Esophagus squamous epithelium (tissue), 4 donors: ENCODE measurements at regions not wholly inside any gene's neighbourhood (a gene's known extent, or its start where the extent isn't known, plus 50 kb on each side); places are given as distances from the start of the nearest gene placed in this dataset.

Source experiments
- POLR2A ChIP-seq, 4 donors: fragments of 450-650 bp; IDR thresholded peaks; one replicate each; pipeline ENCODE4 v1.6.1; 2017; ENCODE audit warnings: antibody characterized with exemption in 4 of 4, mild to moderate bottlenecking in 4 of 4, moderate library complexity in 3 of 4
- TF ChIP-seq, protein P1 (sequence below), 6 experiments: fragments of 450-650 bp in 4 of 6; fragments of 200-600 bp in 2 of 6; sonication (generic) in 2 of 6; IDR thresholded peaks; one replicate each; pipeline ENCODE4 v1.5.1; 2016 to 2019; ENCODE audit warnings: antibody characterized with exemption in 6 of 6, mild to moderate bottlenecking in 4 of 6, moderate library complexity in 4 of 6

DNA sequence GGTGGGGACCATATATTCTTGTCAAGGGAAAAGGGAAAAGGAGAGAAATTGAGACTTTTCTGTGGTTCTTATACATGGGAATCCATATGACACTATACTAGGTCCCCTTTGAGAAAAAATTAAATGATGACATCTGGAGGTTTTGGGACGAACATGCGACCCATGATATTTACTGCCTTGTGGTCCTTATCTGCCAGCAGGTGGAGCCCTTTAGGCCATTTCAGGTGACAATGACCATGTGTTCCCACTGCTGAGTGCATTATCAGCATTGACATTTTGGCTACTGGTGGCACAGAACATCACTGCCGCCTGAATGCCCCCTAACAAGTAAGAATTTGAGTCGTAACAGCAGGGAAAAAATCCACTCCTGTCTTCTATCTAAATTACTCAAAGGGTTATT, 843.4 kb downstream of the FSTL5 start:
- TF ChIP-seq, protein P1, sequence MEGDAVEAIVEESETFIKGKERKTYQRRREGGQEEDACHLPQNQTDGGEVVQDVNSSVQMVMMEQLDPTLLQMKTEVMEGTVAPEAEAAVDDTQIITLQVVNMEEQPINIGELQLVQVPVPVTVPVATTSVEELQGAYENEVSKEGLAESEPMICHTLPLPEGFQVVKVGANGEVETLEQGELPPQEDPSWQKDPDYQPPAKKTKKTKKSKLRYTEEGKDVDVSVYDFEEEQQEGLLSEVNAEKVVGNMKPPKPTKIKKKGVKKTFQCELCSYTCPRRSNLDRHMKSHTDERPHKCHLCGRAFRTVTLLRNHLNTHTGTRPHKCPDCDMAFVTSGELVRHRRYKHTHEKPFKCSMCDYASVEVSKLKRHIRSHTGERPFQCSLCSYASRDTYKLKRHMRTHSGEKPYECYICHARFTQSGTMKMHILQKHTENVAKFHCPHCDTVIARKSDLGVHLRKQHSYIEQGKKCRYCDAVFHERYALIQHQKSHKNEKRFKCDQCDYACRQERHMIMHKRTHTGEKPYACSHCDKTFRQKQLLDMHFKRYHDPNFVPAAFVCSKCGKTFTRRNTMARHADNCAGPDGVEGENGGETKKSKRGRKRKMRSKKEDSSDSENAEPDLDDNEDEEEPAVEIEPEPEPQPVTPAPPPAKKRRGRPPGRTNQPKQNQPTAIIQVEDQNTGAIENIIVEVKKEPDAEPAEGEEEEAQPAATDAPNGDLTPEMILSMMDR (IDR thresholded peaks at IDR 0.05) = no peak
- no peak for TF ChIP-seq POLR2A (IDR thresholded peaks at IDR 0.05)
